Kidney (tissue), 13 donors: ENCODE measurements at regions not wholly inside any gene's neighbourhood (a gene's known extent, or its start where the extent isn't known, plus 50 kb on each side); places are given as distances from the start of the nearest gene placed in this dataset.

ENCODE experiments used
- DNase-seq, 5 donors: peaks; one replicate each; pipeline ENCODE4 v3.0.0-alpha.2; 2013 to 2020
- FAIRE-seq: peaks from 2 replicates; lab custom pipeline; 2012; peaks lifted over from hg19 to GRCh38; lab: Jason Lieb, UNC
- H3K27ac ChIP-seq, 2 donors: one replicate each; pipeline ENCODE4 v1.7.0; 2013; ENCODE audit warnings: low read depth in 2 of 2, low read length in 2 of 2, inconsistent platforms in 1 of 2
- H3K27me3 ChIP-seq: one replicate; pipeline ENCODE4 v1.7.1; 2013; ENCODE audit warnings: low read length, inconsistent platforms; ENCODE audit not compliant: control insufficient read depth, insufficient read depth
- H3K36me3 ChIP-seq, 3 donors: one replicate each; pipeline versions ENCODE4 v1.7.0 to v1.7.1; 2013; ENCODE audit warnings: low read length in 3 of 3, control low read depth in 1 of 3, inconsistent platforms in 1 of 3; ENCODE audit not compliant: insufficient read depth in 3 of 3, control insufficient read depth in 2 of 3
- H3K4me1 ChIP-seq, 3 donors: one replicate each; pipeline versions ENCODE4 v1.7.0 to v1.7.1; 2013; ENCODE audit warnings: low read length in 3 of 3, inconsistent platforms in 1 of 3, low read depth in 1 of 3; ENCODE audit not compliant: control insufficient read depth in 2 of 3, insufficient read depth in 2 of 3
- H3K4me3 ChIP-seq, 3 donors: one replicate each; pipeline versions ENCODE4 v1.7.0 to v1.8.1; 2013; ENCODE audit warnings: low read length in 3 of 3, control low read depth in 1 of 3, inconsistent platforms in 1 of 3
- H3K9ac ChIP-seq, 3 donors: one replicate each; pipeline versions ENCODE4 v1.7.0 to v1.7.1; 2013; ENCODE audit warnings: low read length in 3 of 3, control low read depth in 1 of 3, inconsistent platforms in 1 of 3
- H3K9me3 ChIP-seq, 3 donors: one replicate each; pipeline versions ENCODE4 v1.7.0 to v1.7.1; 2013; ENCODE audit warnings: low read length in 3 of 3, control low read depth in 1 of 3, inconsistent platforms in 1 of 3; ENCODE audit not compliant: control insufficient read depth in 2 of 3, insufficient read depth in 1 of 3
- intact Hi-C: fragments of 100-400 bp; cut with DNase I; formaldehyde crosslinking; loops from one replicate; pipeline ENCODE4 v1.11.1; 2022
- TF ChIP-seq, protein P1 (sequence below): IDR thresholded peaks from 3 replicates; pipeline ENCODE4 v1.5.1; 2012; ENCODE audit warnings: mild to moderate bottlenecking, moderate library complexity, borderline replicate concordance; ENCODE audit not compliant: insufficient read depth; ENCODE audit errors: extremely low read depth
- donor health status: control.
- donor health status: control.
- donor health status: control.
- donor health status: control.
- donor health status: control.
- donor health status: DM: yes; HTN: yes; CAD: no.
- donor health status: Normal renal cell carcinoma (clear cell type).

DNA sequence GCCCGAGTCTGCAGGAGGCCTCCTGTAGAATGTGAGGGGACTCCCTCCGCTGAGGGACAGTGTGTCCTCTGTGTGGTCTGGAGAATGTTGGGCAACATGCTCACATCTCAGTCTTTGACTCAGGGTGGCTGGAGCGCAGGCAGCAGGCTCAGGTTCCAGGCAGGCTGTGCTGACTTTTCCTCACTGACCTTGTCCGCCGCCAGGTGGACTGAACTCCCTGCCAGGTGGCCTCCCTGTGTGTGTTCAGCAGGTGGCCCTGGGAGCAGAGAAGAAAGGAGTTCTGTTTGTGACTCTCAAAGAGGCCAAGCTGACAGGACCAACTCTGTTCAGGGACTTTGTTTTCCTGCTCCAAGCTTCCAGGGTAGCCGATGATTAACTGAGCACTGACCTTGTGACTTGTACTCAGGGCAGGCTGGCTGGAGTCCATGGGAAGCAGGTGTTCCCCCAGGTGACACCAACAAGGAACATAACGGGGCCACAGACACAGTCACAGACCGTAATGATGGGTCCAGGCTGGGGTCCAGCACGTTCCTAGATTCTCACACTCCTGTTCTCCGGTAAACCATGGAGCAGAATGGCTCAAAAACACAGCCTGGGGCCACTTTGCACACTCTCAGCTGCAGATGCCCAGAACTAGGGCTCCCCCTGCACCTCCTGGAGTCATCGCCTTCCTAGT is 439.8 kb downstream of the RNF144A start:
- no peak for FAIRE-seq

DNA sequence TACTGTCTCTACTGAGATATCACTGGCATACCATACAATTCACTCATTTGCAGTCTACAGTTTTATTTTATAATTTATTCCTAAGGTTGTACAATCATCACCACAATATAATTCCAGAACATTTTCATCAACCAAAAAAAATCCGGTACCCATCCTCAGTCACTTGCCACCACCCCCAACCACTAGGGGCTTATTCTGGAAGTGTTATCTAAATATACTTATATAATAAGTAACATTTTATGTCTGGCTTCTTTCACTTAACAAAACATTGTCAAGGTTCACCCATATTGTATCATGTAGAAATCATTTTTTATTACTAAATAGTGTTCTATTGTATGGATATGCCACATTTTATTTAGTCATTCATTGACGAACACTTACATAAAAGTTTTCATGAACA is 440.8 kb downstream of the RNF144A start:
- no peaks in the 10 kb centered on the region for H3K36me3 ChIP-seq

More for the DNA sequence above, 439.8 kb downstream of the RNF144A start:
- intact Hi-C loops = no loop called here
- Histone ChIP-seq H3K4me3 (no peak overlapping the region), H3K36me3 (no peaks in the 10 kb centered on the region), H3K9ac (no peak overlapping the region), H3K9me3 (no peaks in the 10 kb centered on the region), H3K4me1 (peaks cover 0 to 12% (median 10%) of the 10 kb centered on the region in 3 donors), H3K27ac (peak overlapping the region; percentile 51 to 83), H3K27me3 (no peaks in the 10 kb centered on the region)
- TF ChIP-seq, protein P1, sequence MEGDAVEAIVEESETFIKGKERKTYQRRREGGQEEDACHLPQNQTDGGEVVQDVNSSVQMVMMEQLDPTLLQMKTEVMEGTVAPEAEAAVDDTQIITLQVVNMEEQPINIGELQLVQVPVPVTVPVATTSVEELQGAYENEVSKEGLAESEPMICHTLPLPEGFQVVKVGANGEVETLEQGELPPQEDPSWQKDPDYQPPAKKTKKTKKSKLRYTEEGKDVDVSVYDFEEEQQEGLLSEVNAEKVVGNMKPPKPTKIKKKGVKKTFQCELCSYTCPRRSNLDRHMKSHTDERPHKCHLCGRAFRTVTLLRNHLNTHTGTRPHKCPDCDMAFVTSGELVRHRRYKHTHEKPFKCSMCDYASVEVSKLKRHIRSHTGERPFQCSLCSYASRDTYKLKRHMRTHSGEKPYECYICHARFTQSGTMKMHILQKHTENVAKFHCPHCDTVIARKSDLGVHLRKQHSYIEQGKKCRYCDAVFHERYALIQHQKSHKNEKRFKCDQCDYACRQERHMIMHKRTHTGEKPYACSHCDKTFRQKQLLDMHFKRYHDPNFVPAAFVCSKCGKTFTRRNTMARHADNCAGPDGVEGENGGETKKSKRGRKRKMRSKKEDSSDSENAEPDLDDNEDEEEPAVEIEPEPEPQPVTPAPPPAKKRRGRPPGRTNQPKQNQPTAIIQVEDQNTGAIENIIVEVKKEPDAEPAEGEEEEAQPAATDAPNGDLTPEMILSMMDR = no peak
- DNase-seq = peak; percentile 34 to 86 (median 47)

DNA sequence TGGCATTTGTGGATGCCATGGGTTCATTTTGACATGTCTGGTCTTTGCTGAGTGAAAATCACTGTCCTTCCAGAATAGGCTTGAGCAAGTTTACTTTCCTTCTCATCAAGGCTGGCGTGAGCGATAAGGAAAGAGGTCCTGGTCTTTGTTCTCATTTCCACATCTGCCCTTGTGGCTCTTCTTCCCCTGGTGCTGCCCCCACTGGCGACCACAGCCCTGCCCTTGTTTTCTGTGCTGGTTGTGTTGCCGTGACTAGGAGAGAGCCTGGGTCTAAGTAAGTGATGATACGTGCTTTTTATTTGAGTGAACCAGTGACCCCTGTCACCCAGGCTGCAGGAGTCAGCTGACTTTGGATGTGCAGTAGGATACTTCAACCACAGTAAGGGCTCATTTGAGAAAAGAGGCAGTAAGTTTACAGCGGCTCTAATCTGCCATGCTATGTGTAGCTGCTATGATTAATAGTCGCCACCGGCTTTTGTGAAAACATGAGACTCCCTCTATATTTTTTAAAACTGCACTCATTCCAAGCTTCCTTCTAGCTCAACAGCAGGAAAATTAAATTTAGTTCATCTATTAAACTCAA is 441.7 kb downstream of the RNF144A start:
- FAIRE-seq (no peak), DNase-seq (peak in 3 of 5 donors; percentile 11 to 37 (median 13))
- intact Hi-C loops = no loop called here
- Histone ChIP-seq H3K9ac (no peak overlapping the region), H3K27me3 (no peaks in the 10 kb centered on the region), H3K4me1 (peaks cover 0 to 12% (median 10%) of the 10 kb centered on the region in 3 donors), H3K9me3 (no peaks in the 10 kb centered on the region), H3K27ac (no peak overlapping the region), H3K4me3 (no peak overlapping the region), H3K36me3 (no peaks in the 10 kb centered on the region)
- TF ChIP-seq, protein P1 = no peak

More for the DNA sequence above, 440.8 kb downstream of the RNF144A start:
- TF ChIP-seq, protein P1 = no peak
- FAIRE-seq (no peak), DNase-seq (no peak)
- Histone ChIP-seq H3K27me3 (no peaks in the 10 kb centered on the region), H3K4me1 (peaks cover 0 to 12% (median 10%) of the 10 kb centered on the region in 3 donors), H3K9me3 (no peaks in the 10 kb centered on the region), H3K27ac (no peak overlapping the region), H3K4me3 (no peak overlapping the region), H3K9ac (no peak overlapping the region)
- intact Hi-C loops = no loop called here
